NCI-H69 (cell line): ENCODE measurements at regions not wholly inside any gene's neighbourhood (a gene's known extent, or its start where the extent isn't known, plus 50 kb on each side); places are given as distances from the start of the nearest gene placed in this dataset.

Experiments
- DNase-seq: peaks from one replicate; lab custom pipeline; 2025; lab: John Stamatoyannopoulos, UW

GRCh38 chr15:72965671-72966070 is 86.6 kb upstream of the NEO1 start:
- no peak for DNase-seq

DNA sequence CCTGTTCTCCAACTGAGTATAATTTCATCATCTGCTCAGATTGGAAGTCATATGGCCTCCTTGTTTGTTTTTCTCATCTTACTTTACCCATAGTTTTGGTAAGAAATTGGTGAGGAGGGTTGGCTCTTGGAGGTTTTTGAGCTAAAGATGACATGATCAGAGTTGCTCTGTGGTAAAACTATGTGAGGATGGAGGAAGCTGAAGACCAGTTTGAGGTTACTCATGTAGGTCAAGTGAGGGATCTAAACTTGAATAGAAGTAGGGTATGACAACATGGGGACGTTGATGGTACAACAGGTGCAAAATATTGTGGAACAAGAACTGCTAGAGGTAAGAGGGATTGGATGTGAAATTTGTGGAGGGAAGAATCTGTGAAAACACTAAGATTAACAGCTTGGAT is 87.7 kb upstream of the NEO1 start:
- no peak for DNase-seq

DNA sequence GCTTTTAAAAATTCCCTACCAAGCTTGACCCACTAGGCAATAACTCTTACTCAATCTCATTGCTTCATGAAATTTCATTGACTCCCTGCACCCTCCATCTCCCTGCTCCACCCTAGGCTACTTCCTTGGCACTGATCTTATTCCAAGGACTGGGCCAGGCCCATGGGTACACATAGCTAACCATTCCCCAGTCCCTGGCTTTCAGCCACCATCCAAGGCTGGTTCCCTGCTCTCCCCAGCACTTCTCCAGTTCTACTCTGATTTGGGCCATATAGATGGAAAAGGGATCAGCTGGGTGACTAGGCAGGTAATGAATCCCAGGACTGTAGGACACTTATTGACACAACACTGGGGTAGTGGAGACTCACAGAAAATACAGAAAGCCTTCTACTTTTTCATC is 88.1 kb upstream of the NEO1 start:
- no peak for DNase-seq

- DNase-seq, result no peak
Observed at GRCh38 chr15:72962054-72962702, 90.1 kb upstream of the NEO1 start.

- no peak for DNase-seq
Observed at GRCh38 chr15:72961346-72961745, 90.9 kb upstream of the NEO1 start.

- no peak for DNase-seq
Observed at GRCh38 chr15:72958634-72959033, 93.6 kb upstream of the NEO1 start.

- no peak for DNase-seq
Observed at GRCh38 chr15:72953306-72953705, 99.0 kb upstream of the NEO1 start.

DNA sequence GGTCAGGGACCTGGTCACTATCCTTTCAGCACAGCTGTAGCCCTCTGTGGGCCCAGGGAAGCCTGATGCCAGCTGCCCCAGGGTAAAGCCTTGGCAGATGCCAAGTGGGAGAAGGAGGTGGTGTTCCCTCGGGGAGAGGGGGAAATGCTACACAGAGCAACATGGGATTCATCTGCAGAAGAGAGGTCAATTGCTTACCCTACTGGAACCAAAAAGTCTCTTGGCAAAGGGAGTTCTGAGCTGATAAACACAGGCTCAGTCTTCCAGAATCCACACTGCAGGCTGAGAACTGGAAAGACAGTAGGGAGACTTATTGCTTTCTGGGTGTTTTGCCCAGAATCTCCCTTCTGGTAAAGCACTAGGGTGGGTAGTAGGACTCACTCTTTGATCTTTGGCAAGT is 100.1 kb upstream of the NEO1 start:
- DNase-seq, result no peak

DNA sequence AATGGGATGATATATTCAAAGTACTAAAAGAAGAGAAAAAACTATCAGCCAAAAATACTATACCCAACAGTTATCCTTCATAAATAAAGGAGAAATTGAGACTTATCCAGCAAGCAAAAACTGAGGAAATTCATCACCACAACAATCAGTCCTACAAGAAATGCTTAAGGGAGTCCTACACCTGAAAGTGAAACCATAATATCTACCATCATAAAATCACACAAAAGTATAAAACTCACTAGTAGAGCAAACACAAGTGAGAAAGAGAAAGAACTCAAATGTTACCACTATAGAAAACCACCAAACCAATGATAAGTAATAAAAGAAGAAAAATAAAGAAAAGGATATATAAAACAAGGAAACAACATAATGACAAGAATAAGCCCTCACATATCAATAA is 103.6 kb upstream of the NEO1 start:
- no peak for DNase-seq

DNA sequence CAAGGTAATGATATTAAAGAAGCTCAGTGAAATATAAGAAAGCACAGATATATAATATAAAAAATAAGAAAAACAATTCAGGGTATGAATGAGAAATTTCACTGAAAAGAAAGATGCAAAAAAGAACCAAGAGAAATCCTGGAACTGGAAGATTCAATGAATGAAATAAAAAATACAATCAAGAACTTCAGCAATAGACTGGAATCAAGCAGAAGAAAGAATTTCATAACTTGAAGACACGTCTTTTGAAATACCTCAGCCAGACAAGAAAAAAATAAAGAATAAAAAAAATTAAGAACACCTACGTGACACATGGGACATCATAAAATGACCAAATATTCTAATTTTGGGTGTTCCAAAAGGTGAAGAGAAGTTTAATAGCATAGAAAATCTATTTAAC is 104.6 kb upstream of the NEO1 start:
- DNase-seq, result no peak

DNA sequence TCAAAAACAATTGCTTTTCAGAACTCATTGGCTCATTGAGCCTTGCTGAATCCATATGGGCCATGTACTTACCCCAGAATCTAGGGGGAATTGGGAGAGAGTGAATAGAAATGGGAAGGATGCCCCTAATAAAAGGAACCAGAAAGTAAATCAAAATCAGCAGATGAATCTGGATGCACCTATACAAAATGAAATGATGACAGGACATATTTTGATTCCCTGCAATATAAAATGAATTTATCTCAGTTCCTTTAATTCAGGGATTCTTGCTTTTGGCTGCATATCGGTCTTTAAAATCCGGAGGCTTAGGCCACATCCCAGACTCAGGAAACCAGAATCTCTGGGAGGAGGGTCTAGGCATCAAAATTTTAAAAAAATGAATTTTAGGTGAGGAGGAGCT is 107.7 kb upstream of the NEO1 start:
- no peak for DNase-seq

GRCh38 chr15:72940229-72940622 is 112.0 kb upstream of the NEO1 start:
- DNase-seq, result no peak

DNA sequence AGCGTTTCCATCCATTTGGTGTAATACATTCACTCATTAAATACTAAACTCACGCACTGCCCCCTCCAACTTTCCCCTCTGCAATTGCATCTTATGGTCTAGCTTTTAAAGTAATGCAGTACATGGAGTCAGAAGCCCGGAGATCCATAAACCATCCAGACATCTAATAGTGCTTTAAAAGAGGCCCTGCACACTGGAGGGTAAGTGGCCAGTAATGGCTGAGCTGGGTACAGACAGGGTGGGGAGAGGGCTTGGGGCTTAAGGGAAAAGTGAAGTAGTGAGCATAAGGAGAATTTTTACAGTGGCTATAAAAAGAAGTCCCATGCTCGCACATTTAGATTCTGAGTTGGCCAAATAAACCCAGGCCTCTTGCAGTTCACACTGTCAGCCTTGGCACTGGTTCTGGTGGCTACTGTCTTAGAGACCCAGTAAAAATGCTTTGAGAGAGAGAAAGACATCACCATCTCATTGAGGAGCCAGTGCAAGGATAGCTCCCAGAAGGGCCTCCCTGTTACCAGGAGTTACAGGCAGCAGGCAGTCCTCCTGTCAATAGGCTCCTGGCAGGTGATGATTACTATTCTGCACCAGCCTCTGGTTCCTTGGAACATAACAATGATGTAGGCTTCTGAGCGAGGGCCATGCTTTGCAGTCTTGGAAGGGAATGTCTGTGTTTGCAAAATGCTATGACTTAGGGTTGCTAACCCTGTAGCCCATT is 112.6 kb upstream of the NEO1 start:
- no peak for DNase-seq

GRCh38 chr15:72936691-72937679 is 115.3 kb upstream of the NEO1 start:
- DNase-seq, result no peak

DNA sequence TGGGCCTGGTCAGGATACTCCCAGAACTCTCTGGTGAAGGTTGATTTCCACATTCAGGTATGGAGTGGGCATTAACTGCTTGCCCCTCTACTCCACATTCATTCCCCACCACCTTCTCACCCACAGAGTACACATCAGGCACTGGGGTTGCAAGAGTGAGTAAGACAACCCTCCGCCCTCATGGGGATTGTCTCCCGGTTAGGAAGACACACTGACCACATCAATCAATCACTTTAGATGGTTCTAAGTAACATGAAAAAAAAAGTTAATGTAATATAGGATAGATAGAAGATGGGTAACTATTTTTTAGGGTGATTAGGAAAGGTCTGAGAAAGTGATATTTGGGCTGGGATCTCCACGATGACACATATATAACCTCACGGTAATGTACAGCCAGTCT is 116.0 kb upstream of the NEO1 start:
- no peak for DNase-seq

GRCh38 chr15:72935521-72935920 is 116.7 kb upstream of the NEO1 start:
- no peak for DNase-seq

DNA sequence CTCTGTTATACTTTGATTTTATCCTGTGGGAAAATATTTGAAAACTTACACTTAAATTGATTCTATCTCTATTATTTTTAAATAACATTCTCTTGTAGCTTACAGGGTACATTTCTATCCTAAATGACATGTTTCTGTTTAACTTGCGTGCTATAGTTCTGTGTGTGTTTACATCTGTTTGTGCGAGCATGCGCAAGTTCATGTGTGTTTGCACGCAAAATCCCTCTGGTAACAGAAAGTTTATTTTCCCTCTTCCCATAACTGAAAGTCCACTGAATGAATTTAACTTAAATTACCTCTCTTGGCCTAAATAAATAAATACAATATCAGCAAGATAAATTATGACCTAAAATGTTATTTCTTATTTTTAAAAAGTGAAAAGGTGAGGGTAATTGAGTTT is 117.3 kb upstream of the NEO1 start:
- DNase-seq, result no peak

DNA sequence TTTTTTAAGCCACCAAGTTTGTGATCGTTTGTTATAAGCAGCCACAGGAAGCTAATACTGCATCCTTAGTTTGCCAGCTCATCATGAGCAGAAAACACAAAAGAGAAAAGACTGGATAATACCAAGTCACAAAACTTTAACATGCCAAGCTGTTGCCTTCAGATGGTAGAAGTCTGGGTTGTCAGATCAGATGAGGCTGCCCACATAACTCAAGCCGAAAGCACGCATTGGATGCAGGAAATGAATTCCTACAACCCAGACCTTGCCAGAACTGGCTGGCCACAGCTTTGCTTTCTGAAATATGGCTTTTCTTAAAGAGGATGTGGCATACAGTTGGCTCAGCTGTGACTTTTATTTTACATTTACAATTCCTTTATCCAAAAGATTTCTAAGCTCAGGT is 118.3 kb upstream of the NEO1 start:
- DNase-seq, result no peak

- DNase-seq, result no peak
Observed at GRCh38 chr15:72932472-72932871, 119.8 kb upstream of the NEO1 start.

- no peak for DNase-seq
Observed at GRCh38 chr15:72927451-72927850, 124.8 kb upstream of the NEO1 start.

- DNase-seq, result no peak
Observed at GRCh38 chr15:72925661-72926060, 126.6 kb upstream of the NEO1 start.

DNA sequence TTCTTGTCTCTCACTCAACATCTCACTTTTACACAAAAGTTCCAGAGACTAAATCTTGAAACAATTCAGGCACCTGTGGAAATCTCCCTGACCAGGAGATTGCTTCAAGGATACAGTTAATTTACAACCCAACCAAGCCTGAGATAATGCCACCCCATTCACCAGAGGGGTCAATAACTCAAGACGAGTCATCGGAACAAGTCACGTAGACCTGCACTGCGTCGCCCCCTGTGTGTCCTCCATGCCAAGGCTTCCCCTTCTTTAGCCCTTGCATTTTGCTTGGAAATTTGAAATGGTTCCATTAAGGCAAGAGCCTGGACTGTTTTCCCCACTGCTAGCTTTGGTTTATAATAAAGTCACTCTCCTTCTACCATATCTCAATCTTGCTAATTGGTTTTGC is 129.0 kb upstream of the NEO1 start:
- no peak for DNase-seq

- no peak for DNase-seq
Observed at GRCh38 chr15:72920551-72920950, 131.7 kb upstream of the NEO1 start.
